A673 (cell line): ENCODE measurements at regions not wholly inside any gene's neighbourhood (a gene's known extent, or its start where the extent isn't known, plus 50 kb on each side); places are given as distances from the start of the nearest gene placed in this dataset.
A peak's percentile ranks its signal among the peaks of the same experiment; 100 is the strongest.

Experiments
- BruUV-seq: library from RNA; stranded (reverse); fragments of 400-500 nt; replicated peaks from 2 replicates; lab custom pipeline; 2021; lab: Mats Ljungman, UMichigan
- CTCF ChIA-PET: fragments of 300-600 bp; sonication (Branson Sonifier 250); formaldehyde crosslinking; loops from one replicate; lab custom pipeline; 2022; ENCODE audit warnings: antibody characterized with exemption; lab: Charles Lee
- POLR2A ChIA-PET: fragments of 300-600 bp; sonication (Branson Sonifier 250); formaldehyde crosslinking; loops from one replicate; lab custom pipeline; 2022; ENCODE audit warnings: antibody characterized with exemption; ENCODE audit not compliant: low non-redundant PET; lab: Charles Lee
- DNase-seq: peaks from one replicate; pipeline ENCODE4 v3.0.0-alpha.2; 2015; ENCODE audit warnings: low spot score
- H3K27ac ChIP-seq: fragments of 200-600 bp; sonication (generic); 2 replicates; pipeline ENCODE4 v1.5.1; 2016; ENCODE audit warnings: mixed run types, low read depth, mild to moderate bottlenecking, mixed read lengths, antibody characterized with exemption, low read length; ENCODE audit not compliant: poor library complexity, severe bottlenecking
- H3K27me3 ChIP-seq: fragments of 200-600 bp; sonication (generic); replicated peaks from 2 replicates; pipeline ENCODE4 v1.6.1; 2017; ENCODE audit warnings: mixed run types, low read depth, mild to moderate bottlenecking, mixed read lengths, antibody characterized with exemption, low read length; ENCODE audit not compliant: insufficient read depth, poor library complexity
- H3K36me3 ChIP-seq: fragments of 200-600 bp; sonication (generic); 2 replicates; pipeline ENCODE4 v1.6.1; 2016; ENCODE audit warnings: mixed run types, mild to moderate bottlenecking, mixed read lengths, antibody characterized with exemption, low read length; ENCODE audit not compliant: insufficient read depth, poor library complexity, severe bottlenecking
- H3K4me1 ChIP-seq: fragments of 200-600 bp; sonication (generic); 2 replicates; pipeline ENCODE4 v1.6.1; 2017; ENCODE audit warnings: mixed run types, mild to moderate bottlenecking, mixed read lengths, antibody characterized with exemption, low read length; ENCODE audit not compliant: insufficient read depth, poor library complexity, severe bottlenecking
- H3K4me3 ChIP-seq: fragments of 200-600 bp; sonication (generic); 2 replicates; pipeline ENCODE4 v1.5.1; 2016; ENCODE audit warnings: low read depth, mixed run types, mild to moderate bottlenecking, mixed read lengths, low read length; ENCODE audit not compliant: poor library complexity, severe bottlenecking
- H3K9me3 ChIP-seq: fragments of 200-600 bp; sonication (generic); 2 replicates; pipeline ENCODE4 v1.6.1; 2016; ENCODE audit warnings: mixed run types, low read depth, mild to moderate bottlenecking, mixed read lengths, antibody characterized with exemption, low read length; ENCODE audit not compliant: poor library complexity, severe bottlenecking
- CTCF ChIP-seq: fragments of 300-800, 200-600 bp; sonication (generic); conservative IDR thresholded peaks from 2 replicates; pipeline ENCODE4 v1.5.1; 2017; ENCODE audit warnings: low read depth, mild to moderate bottlenecking, antibody characterized with exemption, low read length, moderate library complexity, mixed read lengths
- EZH2 ChIP-seq: fragments of 200-600 bp; sonication (generic); IDR thresholded peaks from 2 replicates; pipeline ENCODE4 v1.6.1; 2017; ENCODE audit warnings: borderline replicate concordance, low read depth, mild to moderate bottlenecking, mixed read lengths, antibody characterized with exemption, low read length; ENCODE audit not compliant: poor library complexity, severe bottlenecking
- intact Hi-C: fragments of 100-400 bp; cut with micrococcal nuclease; formaldehyde crosslinking; loops from one replicate; pipeline ENCODE4 v1.10.0; 2022; ENCODE audit not compliant: unreplicated experiment

- Histone ChIP-seq H3K27me3 (no peaks in the 10 kb centered on the region), H3K9me3 (no peaks in the 10 kb centered on the region), H3K27ac (no peak overlapping the region), H3K4me1 (no peaks in the 10 kb centered on the region), H3K36me3 (no peaks in the 10 kb centered on the region), H3K4me3 (no peak overlapping the region)
- ChIA-PET POLR2A (no interaction called here), CTCF (no interaction called here)
- BruUV-seq, result no TSS peak
- DNase-seq, result no peak
- TF ChIP-seq EZH2 (no peak), CTCF (peak; percentile 36; the same call in 1 of the 2 replicates)
- intact Hi-C loops, result no loop called here
Observed at GRCh38 chr18:1499265-1499664, 594.6 kb downstream of the ADCYAP1 start.

- no peaks in the 10 kb centered on the region for H3K9me3 ChIP-seq
- no peak overlapping the region for H3K27ac ChIP-seq
- no TSS peak for BruUV-seq
- H3K4me1 ChIP-seq, result no peaks in the 10 kb centered on the region
- TF ChIP-seq EZH2 (no peak), CTCF (no peak)
- peaks cover 5% of the 10 kb centered on the region for H3K27me3 ChIP-seq
- CTCF ChIA-PET, result no interaction called here
- POLR2A ChIA-PET, result no interaction called here
- intact Hi-C loops, result no loop called here
- DNase-seq, result no peak
- no peaks in the 10 kb centered on the region for H3K36me3 ChIP-seq
- H3K4me3 ChIP-seq, result no peak overlapping the region
Observed at GRCh38 chr18:1503847-1504246, 599.2 kb downstream of the ADCYAP1 start.

- Histone ChIP-seq H3K9me3 (no peaks in the 10 kb centered on the region), H3K27ac (no peak overlapping the region), H3K27me3 (peaks cover 5% of the 10 kb centered on the region), H3K4me3 (no peak overlapping the region), H3K36me3 (no peaks in the 10 kb centered on the region), H3K4me1 (no peaks in the 10 kb centered on the region)
- intact Hi-C loops, result no loop called here
- TF ChIP-seq CTCF (no peak), EZH2 (no peak)
- POLR2A ChIA-PET, result no interaction called here
- CTCF ChIA-PET, result no interaction called here
- BruUV-seq, result no TSS peak
- DNase-seq, result no peak
Observed at GRCh38 chr18:1505856-1506255, 601.2 kb downstream of the ADCYAP1 start.
